ENCODE measurements at regions not wholly inside any gene's neighbourhood (a gene's known extent, or its start where the extent isn't known, plus 50 kb on each side); places are given as distances from the start of the nearest gene placed in this dataset.

DNA sequence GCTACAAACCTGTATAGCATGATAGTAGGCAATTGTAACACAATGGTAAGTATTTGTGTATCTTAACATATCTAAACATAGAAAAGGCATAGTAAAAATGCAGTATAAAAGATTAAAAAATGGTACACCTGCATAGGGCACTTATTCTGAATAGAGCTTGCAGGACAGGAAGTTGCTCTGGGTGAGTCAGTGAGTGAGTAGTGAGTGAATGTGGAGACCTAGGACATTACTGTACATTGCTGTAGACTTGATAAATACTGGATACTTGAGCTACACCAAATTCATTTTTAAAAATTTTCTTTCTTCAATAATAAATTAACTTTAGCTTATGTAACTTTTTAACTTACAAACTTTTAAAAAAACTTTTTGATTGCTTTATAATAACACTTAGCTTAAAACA is 68.2 kb upstream of the MAML3 start:
- TF ChIP-seq POLR2AphosphoS5 (IDR thresholded peaks at IDR 0.05; ENCODE audit: borderline replicate concordance, low read depth, low read length) = no peak
- no peak for TF ChIP-seq EZH2 (IDR thresholded peaks at IDR 0.05)

All from SK-N-MC (cell line).